GM18519 (cell line): ENCODE measurements at regions not wholly inside any gene's neighbourhood (a gene's known extent, or its start where the extent isn't known, plus 50 kb on each side); places are given as distances from the start of the nearest gene placed in this dataset.
"Not testable (repeated sequence)": the region's sequence is repeated elsewhere in the genome, so short reads cannot be mapped to it uniquely, and the experiment has no call there.

ENCODE experiments used
- ATAC-seq: cut with Tn5 transposase; IDR thresholded peaks from one replicate; pipeline ENCODE4 v1.9.1; 2021; ENCODE audit warnings: mild to moderate bottlenecking, moderate library complexity; ENCODE audit not compliant: unreplicated experiment, low FRiP score

- not testable (repeated sequence) for ATAC-seq
Observed at GRCh38 chr10:15921423-15921945, 61.2 kb upstream of the MINDY3 start.

- no peak for ATAC-seq
Observed at GRCh38 chr10:15931376-15931775, 71.1 kb upstream of the MINDY3 start.

- ATAC-seq, result not testable (repeated sequence)
Observed at GRCh38 chr10:15939543-15939942, 79.2 kb upstream of the MINDY3 start.

- no peak for ATAC-seq
Observed at GRCh38 chr10:15943426-15943825, 83.1 kb upstream of the MINDY3 start.

GRCh38 chr10:15954188-15954587 lies 93.9 kb upstream of the MINDY3 start:
- no peak for ATAC-seq

GRCh38 chr10:15960277-15960676 lies 100.0 kb upstream of the MINDY3 start:
- no peak for ATAC-seq

- ATAC-seq, result not testable (repeated sequence)
Observed at GRCh38 chr10:15972736-15973135, 112.4 kb upstream of the MINDY3 start.

GRCh38 chr10:15985690-15986089 lies 125.4 kb upstream of the MINDY3 start:
- ATAC-seq, result no peak

GRCh38 chr10:15990535-15991129 lies 130.3 kb upstream of the MINDY3 start:
- ATAC-seq, result no peak

- ATAC-seq, result no peak
Observed at GRCh38 chr10:15997313-15997712, 137.0 kb upstream of the MINDY3 start.

- ATAC-seq, result no peak
Observed at GRCh38 chr10:16001581-16001980, 141.3 kb upstream of the MINDY3 start.

- no peak for ATAC-seq
Observed at GRCh38 chr10:16009785-16010184, 149.5 kb upstream of the MINDY3 start.

GRCh38 chr10:16011548-16011947 lies 151.2 kb upstream of the MINDY3 start:
- no peak for ATAC-seq

- ATAC-seq, result no peak
Observed at GRCh38 chr10:16014469-16014868, 154.2 kb upstream of the MINDY3 start.

GRCh38 chr10:16016688-16017087 lies 156.4 kb upstream of the MINDY3 start:
- ATAC-seq, result no peak

- ATAC-seq, result no peak
Observed at GRCh38 chr10:16020836-16021235, 160.5 kb upstream of the MINDY3 start.

- ATAC-seq, result not testable (repeated sequence)
Observed at GRCh38 chr10:16026832-16027231, 166.5 kb upstream of the MINDY3 start.

GRCh38 chr10:16030562-16030961 lies 170.3 kb upstream of the MINDY3 start:
- no peak for ATAC-seq

GRCh38 chr10:16049050-16049449 lies 188.7 kb upstream of the MINDY3 start:
- ATAC-seq, result no peak

- no peak for ATAC-seq
Observed at GRCh38 chr10:16049782-16050181, 189.5 kb upstream of the MINDY3 start.

- no peak for ATAC-seq
Observed at GRCh38 chr10:16063350-16063749, 203.0 kb upstream of the MINDY3 start.

GRCh38 chr10:16083551-16083950 lies 223.2 kb upstream of the MINDY3 start:
- not testable (repeated sequence) for ATAC-seq

GRCh38 chr10:16105082-16105481 lies 244.8 kb upstream of the MINDY3 start:
- ATAC-seq, result no peak
